ENCODE measurements at regions not wholly inside any gene's neighbourhood (a gene's known extent, or its start where the extent isn't known, plus 50 kb on each side); places are given as distances from the start of the nearest gene placed in this dataset.

- Histone ChIP-seq H3K4me3 (no peak overlapping the region), H3K36me3 (no peaks in the 10 kb centered on the region), H3K4me1 (no peaks in the 10 kb centered on the region), H3K27me3 (no peaks in the 10 kb centered on the region), H3K27ac (no peak overlapping the region), H3K9me3 (no peaks in the 10 kb centered on the region)
- ATAC-seq (peak; percentile 31), DNase-seq (peak in 1 of 4 donors; percentile 9)
- no peak for TF ChIP-seq CTCF (IDR thresholded peaks at IDR 0.05)
- intact Hi-C loops (cut with DNase I): no loop called here
Measured at GRCh38 chr5:109584986-109585599, 104.6 kb upstream of the MAN2A1 start.

- Histone ChIP-seq H3K4me1 (no peaks in the 10 kb centered on the region), H3K27ac (no peak overlapping the region), H3K4me3 (no peak overlapping the region), H3K27me3 (no peaks in the 10 kb centered on the region), H3K9me3 (peaks cover 0 to 6% of the 10 kb centered on the region in 2 donors), H3K36me3 (no peaks in the 10 kb centered on the region)
- ATAC-seq (no peak), DNase-seq (no peak)
- no peak for TF ChIP-seq CTCF (IDR thresholded peaks at IDR 0.05)
- intact Hi-C loops (cut with DNase I): no loop called here
Measured at GRCh38 chr5:109580225-109580624, 109.5 kb upstream of the MAN2A1 start.

GRCh38 chr5:109575506-109575905 lies 114.2 kb upstream of the MAN2A1 start:
- H3K4me1 ChIP-seq: no peaks in the 10 kb centered on the region
- intact Hi-C loops (cut with DNase I): no loop called here
- H3K36me3 ChIP-seq: no peaks in the 10 kb centered on the region
- no peak for TF ChIP-seq CTCF (IDR thresholded peaks at IDR 0.05)
- H3K27ac ChIP-seq: no peak overlapping the region
- ATAC-seq (no peak), DNase-seq (no peak)
- H3K4me3 ChIP-seq: no peak overlapping the region
- H3K9me3 ChIP-seq: peaks cover 0 to 6% of the 10 kb centered on the region in 2 donors
- no peaks in the 10 kb centered on the region for H3K27me3 ChIP-seq

- intact Hi-C loops (cut with DNase I): no loop called here
- Histone ChIP-seq H3K4me3 (no peak overlapping the region), H3K27ac (no peak overlapping the region), H3K4me1 (no peaks in the 10 kb centered on the region), H3K36me3 (no peaks in the 10 kb centered on the region), H3K27me3 (no peaks in the 10 kb centered on the region), H3K9me3 (peaks cover 0 to 6% of the 10 kb centered on the region in 2 donors)
- DNase-seq: no peak
- no peak for ATAC-seq
- TF ChIP-seq CTCF (IDR thresholded peaks at IDR 0.05): no peak
Measured at GRCh38 chr5:109574985-109575384, 114.7 kb upstream of the MAN2A1 start.

- no peaks in the 10 kb centered on the region for H3K4me1 ChIP-seq
- H3K36me3 ChIP-seq: no peaks in the 10 kb centered on the region
- H3K9me3 ChIP-seq: peaks cover 0 to 6% of the 10 kb centered on the region in 2 donors
- no peak for DNase-seq
- intact Hi-C loops (cut with DNase I): no loop called here
- ATAC-seq: no peak
- H3K4me3 ChIP-seq: no peak overlapping the region
- no peak overlapping the region for H3K27ac ChIP-seq
- H3K27me3 ChIP-seq: no peaks in the 10 kb centered on the region
- no peak for TF ChIP-seq CTCF (IDR thresholded peaks at IDR 0.05)
Measured at GRCh38 chr5:109573766-109574165, 116.0 kb upstream of the MAN2A1 start.
